GM19372 (cell line): ENCODE measurements at regions not wholly inside any gene's neighbourhood (a gene's known extent, or its start where the extent isn't known, plus 50 kb on each side); places are given as distances from the start of the nearest gene placed in this dataset.

Experiments used
- ATAC-seq: cut with Tn5 transposase; IDR thresholded peaks from one replicate; pipeline ENCODE4 v1.9.1; 2021; ENCODE audit warnings: mild to moderate bottlenecking, low read depth, moderate library complexity; ENCODE audit not compliant: unreplicated experiment

GRCh38 chr5:165497707-165498106 lies 1992.3 kb downstream of the MAT2B start:
- ATAC-seq: no peak

- ATAC-seq: no peak
These were observed 1997.7 kb downstream of the MAT2B start for GRCh38 chr5:165502893-165503691.

- no peak for ATAC-seq
These were observed 1999.3 kb downstream of the MAT2B start for GRCh38 chr5:165504674-165505073.

GRCh38 chr5:165508286-165508685 lies 2002.9 kb downstream of the MAT2B start:
- no peak for ATAC-seq

- ATAC-seq: no peak
These were observed 2003.4 kb downstream of the MAT2B start for GRCh38 chr5:165508861-165509260.

GRCh38 chr5:165521816-165522610 lies 2016.6 kb downstream of the MAT2B start:
- no peak for ATAC-seq

- no peak for ATAC-seq
These were observed 2019.9 kb downstream of the MAT2B start for GRCh38 chr5:165525271-165525670.

GRCh38 chr5:165526357-165526756 lies 2020.9 kb downstream of the MAT2B start:
- ATAC-seq: no peak

- ATAC-seq: no peak
These were observed 2022.2 kb downstream of the MAT2B start for GRCh38 chr5:165527577-165527976.

GRCh38 chr5:165538065-165538464 lies 2032.6 kb downstream of the MAT2B start:
- no peak for ATAC-seq

GRCh38 chr5:165559645-165560044 lies 2054.2 kb downstream of the MAT2B start:
- no peak for ATAC-seq

- no peak for ATAC-seq
These were observed 2055.2 kb downstream of the MAT2B start for GRCh38 chr5:165560648-165561047.

- no peak for ATAC-seq
These were observed 2060.5 kb downstream of the MAT2B start for GRCh38 chr5:165565911-165566310.

GRCh38 chr5:165569551-165569950 lies 2064.1 kb downstream of the MAT2B start:
- no peak for ATAC-seq

GRCh38 chr5:165573445-165573844 lies 2068.0 kb downstream of the MAT2B start:
- ATAC-seq: no peak

GRCh38 chr5:165574100-165574499 lies 2068.7 kb downstream of the MAT2B start:
- ATAC-seq: no peak

GRCh38 chr5:165576678-165577275 lies 2071.4 kb downstream of the MAT2B start:
- ATAC-seq: no peak

- no peak for ATAC-seq
These were observed 2074.5 kb downstream of the MAT2B start for GRCh38 chr5:165579911-165580310.

- ATAC-seq: no peak
These were observed 2089.3 kb downstream of the MAT2B start for GRCh38 chr5:165594693-165595092.

GRCh38 chr5:165602529-165602928 lies 2097.1 kb downstream of the MAT2B start:
- no peak for ATAC-seq

GRCh38 chr5:165607026-165607425 lies 2101.6 kb downstream of the MAT2B start:
- ATAC-seq: no peak
